ENCODE measurements at regions not wholly inside any gene's neighbourhood (a gene's known extent, or its start where the extent isn't known, plus 50 kb on each side); places are given as distances from the start of the nearest gene placed in this dataset.

DNA sequence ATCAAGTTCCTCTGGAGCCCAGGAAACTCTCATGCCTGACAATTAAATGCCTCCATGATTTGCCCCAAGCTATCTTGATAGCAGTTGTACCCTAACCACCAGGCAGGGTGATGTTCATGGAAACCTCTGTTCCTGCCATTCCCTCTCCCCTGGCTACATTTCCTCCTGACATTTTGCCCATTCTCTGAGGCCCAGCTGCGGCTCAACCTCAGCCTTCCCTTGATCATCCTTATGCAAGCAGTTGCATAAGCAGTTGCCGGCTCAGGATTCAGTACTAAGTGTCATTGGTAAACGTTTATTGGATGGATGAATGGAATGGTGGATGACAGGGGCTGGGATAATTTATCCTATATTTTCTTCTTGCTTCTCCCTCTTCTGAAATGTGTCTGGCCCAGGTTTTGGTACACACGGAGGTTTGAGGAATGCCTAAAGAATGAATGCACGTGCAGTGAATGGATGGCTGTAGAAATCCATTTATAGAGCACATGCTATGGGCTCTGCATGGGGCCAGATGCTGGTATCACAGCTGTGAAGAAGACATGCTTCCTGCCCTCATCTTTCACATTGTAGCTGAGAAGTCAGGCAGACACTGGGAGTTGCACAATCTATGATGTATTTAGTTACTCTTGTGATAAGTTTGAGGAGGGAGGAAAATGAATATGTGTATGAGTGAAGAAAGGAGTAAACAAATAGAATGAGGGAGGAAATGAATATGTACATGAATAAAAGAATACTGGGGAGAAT, 261.8 kb downstream of the FOXD2 start:
- TF ChIP-seq CTCF (IDR thresholded peaks at IDR 0.05; ENCODE audit: low read length): no peak
- no peak for TF ChIP-seq EZH2 (IDR thresholded peaks at IDR 0.05; ENCODE audit: borderline replicate concordance, low read length)

Data from OCI-LY1 (cell line).